Fibroblast of mammary gland (primary cell): ENCODE measurements at regions not wholly inside any gene's neighbourhood (a gene's known extent, or its start where the extent isn't known, plus 50 kb on each side); places are given as distances from the start of the nearest gene placed in this dataset.

Source experiments
- DNase-seq: peaks from one replicate; pipeline ENCODE4 v3.0.0-alpha.2; 2010; ENCODE audit warnings: low read depth
- H3K4me3 ChIP-seq: 2 replicates; pipeline ENCODE4 v1.5.1; 2011; ENCODE audit warnings: low read depth, mild to moderate bottlenecking, low read length, moderate library complexity; ENCODE audit not compliant: control insufficient read depth
- TF ChIP-seq, protein P1 (sequence below): conservative IDR thresholded peaks from 2 replicates; pipeline ENCODE4 v1.5.1; 2011; ENCODE audit warnings: low read depth, low read length, inconsistent platforms; ENCODE audit not compliant: control insufficient read depth, insufficient read depth

DNA sequence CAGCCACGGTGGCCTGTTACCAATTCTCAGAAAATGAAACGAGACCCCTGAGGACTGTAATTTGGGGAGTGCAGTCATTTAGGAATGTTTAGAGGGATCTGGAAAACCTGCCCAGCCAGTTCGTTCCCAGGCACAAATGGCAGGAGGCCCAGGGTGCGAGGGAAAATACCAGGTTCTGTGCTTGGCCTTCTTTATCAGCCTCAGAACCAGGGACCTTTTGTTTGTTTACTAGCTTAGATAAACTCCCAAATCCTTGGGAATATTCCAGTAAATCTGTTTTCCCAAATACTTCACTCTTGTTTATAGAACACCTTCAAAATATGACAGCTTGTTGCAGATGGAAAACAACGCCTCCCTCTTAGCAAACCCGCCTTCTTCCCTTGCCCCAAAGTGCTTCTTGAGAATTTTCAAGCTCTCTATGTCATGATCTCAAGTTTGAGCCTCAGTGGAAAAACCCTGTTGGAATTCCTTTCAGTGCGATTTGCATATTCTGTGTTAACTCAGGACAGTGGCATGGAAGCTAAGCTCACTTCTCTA, 400.3 kb upstream of the SMIM21 start:
- TF ChIP-seq, protein P1, sequence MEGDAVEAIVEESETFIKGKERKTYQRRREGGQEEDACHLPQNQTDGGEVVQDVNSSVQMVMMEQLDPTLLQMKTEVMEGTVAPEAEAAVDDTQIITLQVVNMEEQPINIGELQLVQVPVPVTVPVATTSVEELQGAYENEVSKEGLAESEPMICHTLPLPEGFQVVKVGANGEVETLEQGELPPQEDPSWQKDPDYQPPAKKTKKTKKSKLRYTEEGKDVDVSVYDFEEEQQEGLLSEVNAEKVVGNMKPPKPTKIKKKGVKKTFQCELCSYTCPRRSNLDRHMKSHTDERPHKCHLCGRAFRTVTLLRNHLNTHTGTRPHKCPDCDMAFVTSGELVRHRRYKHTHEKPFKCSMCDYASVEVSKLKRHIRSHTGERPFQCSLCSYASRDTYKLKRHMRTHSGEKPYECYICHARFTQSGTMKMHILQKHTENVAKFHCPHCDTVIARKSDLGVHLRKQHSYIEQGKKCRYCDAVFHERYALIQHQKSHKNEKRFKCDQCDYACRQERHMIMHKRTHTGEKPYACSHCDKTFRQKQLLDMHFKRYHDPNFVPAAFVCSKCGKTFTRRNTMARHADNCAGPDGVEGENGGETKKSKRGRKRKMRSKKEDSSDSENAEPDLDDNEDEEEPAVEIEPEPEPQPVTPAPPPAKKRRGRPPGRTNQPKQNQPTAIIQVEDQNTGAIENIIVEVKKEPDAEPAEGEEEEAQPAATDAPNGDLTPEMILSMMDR, result no peak
- H3K4me3 ChIP-seq, result no peak overlapping the region
- no peak for DNase-seq

DNA sequence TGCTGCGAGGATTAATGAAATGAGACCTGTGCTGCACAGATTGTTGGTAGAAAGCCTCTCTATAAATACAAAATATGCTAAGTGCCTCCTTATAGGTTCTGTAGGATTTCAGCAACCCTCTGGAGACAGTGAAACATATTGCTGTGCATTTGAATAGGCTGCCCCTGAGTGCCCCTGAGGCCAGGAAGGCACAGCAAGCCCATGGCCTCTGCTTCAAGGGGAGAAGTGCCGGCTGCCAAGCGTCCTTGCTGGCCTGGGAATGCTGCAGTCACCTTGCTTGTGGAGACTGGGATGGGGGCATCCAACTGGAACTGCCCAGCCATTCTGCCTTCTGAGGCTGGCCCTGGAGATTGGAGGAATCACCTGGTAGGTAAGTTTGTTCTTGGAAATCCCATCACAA, 397.2 kb upstream of the SMIM21 start:
- DNase-seq, result no peak
- TF ChIP-seq, protein P1, result no peak
- H3K4me3 ChIP-seq, result no peak overlapping the region

DNA sequence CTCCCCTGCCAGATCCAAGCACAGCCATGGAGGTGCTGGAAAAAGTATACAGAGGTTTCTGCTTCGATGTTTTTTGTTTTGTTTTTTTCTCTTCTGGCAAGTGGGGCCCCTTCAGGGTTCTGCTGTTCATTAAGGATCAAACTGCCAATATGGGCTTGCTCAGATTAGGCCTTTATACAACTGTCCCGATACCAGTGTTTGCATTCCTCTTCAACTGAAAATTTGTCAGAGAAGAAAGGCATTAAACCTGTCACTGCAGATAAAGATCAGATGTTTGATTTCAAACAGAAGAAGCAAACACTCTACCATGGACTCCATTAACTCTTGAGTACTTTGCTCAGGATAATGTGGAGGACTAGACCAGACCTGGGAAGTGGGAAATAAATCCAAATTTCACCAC, 396.0 kb upstream of the SMIM21 start:
- TF ChIP-seq, protein P1, result no peak
- H3K4me3 ChIP-seq, result no peak overlapping the region
- DNase-seq, result no peak

DNA sequence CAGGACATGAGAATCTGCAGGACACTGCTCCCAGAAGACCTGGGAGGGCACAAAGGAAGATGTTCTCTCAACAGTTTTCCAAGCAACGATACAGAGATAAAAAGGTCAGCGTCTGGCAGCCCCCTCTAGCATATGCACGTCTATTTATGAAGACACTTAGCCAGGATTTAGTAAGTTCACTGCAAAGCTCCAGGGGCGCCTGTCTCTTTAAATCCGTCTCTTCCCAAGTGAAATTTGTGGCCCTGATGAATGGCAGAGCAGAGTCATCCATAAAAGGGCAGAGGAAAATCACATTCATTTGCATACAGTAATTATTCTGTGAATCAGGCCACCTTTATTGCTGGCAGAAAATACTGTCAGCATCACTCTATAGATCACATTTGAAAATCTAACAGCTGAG, 390.9 kb upstream of the SMIM21 start:
- no peak for DNase-seq
- TF ChIP-seq, protein P1, result no peak
- H3K4me3 ChIP-seq, result no peak overlapping the region

DNA sequence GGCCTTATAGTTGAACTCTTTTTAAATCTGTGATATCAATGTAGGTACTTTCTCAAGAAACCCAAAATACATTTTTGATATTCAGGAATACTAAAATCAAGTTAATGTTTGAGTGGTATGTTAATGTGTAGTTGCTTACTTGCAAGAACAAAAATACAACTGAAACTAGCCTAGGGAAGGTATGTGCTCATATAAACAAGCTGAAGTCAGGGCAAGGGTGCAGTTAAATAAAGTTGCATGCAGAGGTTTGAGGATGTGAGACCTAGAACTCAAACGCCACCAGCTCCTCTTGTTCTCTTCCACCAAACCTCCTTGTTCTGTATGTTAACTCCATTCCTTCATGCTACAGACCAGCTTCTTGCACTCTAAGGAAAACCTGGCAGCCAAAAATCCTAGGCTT, 388.3 kb upstream of the SMIM21 start:
- TF ChIP-seq, protein P1, result no peak
- DNase-seq, result no peak
- H3K4me3 ChIP-seq, result no peak overlapping the region

DNA sequence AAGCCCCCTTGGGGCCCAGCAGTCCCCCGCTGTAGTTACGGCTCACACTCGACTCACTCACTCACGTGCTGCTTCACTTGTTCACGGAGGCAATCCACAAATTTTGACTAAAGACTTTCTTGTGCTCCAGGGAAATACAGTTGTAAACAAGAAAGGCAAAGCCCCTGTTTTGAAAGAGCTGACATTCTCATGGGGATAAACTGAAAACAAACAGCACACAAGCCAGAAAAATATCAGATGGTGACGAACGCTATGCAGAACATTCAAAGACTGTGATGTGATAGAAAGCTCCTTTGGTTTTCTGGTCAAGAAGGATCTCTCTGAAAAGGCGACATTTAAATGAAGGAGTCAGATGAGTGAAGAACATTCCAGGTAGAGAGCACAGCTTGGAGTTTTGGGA, 385.3 kb upstream of the SMIM21 start:
- H3K4me3 ChIP-seq, result no peak overlapping the region
- no peak for DNase-seq
- TF ChIP-seq, protein P1, result no peak
